ENCODE measurements at regions not wholly inside any gene's neighbourhood (a gene's known extent, or its start where the extent isn't known, plus 50 kb on each side); places are given as distances from the start of the nearest gene placed in this dataset.
"Not testable (repeated sequence)": the region's sequence is repeated elsewhere in the genome, so short reads cannot be mapped to it uniquely, and the experiment has no call there.

DNA sequence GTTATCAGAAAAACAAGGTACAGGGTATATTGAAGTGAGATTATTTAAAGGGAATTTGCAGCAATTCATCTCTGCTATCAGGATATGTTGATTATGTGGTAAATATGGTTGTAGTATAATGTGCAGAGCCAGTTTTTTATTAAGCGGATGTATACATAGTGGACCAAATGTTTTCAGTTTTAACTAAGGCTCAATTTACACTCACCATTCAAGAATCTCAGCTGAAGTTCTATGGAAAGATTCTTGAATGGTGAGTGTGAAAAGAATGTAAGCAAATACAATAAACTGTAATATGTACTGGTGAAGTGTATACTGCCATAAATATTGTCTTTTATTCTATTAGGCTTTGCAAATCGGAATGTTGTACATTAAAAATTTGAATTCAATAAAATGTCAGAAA, 895.9 kb upstream of the CDH10 start:
- H3K9me3 ChIP-seq (ENCODE audit: control insufficient read depth, low read length) = no peaks in the 10 kb centered on the region
- H3K27me3 ChIP-seq (ENCODE audit: control insufficient read depth, insufficient read depth, low read length, poor library complexity, severe bottlenecking) = no peaks in the 10 kb centered on the region
- H3K27ac ChIP-seq (ENCODE audit: insufficient read depth, low read depth, low read length, poor library complexity, severe bottlenecking) = no peak overlapping the region
- no peaks in the 10 kb centered on the region for H3K4me1 ChIP-seq (ENCODE audit: control insufficient read depth, insufficient read depth, low read length)
- 100% methylated on average over 1 to 2 of the region's 2 CpGs for WGBS, 2 experiments
- H3K36me3 ChIP-seq (ENCODE audit: control insufficient read depth, insufficient read depth, low read length) = no peaks in the 10 kb centered on the region
- H3K4me3 ChIP-seq (ENCODE audit: insufficient read depth, low read depth, low read length) = no peak overlapping the region

DNA sequence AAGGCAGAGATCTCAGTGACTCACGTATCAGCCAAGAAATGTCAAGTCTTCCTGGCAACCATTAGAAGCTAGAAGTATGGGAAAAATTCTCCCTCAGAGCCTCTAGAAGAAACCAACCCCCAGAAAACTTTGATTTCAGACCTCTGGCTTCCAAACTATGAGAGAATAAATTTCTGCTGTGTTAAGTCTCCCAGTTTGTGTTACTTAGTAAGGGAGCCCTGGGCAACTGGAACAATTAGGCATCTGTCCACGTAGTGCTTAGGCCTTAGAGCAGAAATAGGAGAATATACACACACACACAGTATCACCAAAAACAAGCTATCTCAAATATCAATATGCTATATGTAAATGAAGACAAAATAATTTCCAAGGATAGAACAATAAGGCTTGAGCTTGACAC, 894.8 kb upstream of the CDH10 start:
- Histone ChIP-seq H3K4me3 (ENCODE audit: insufficient read depth, low read depth, low read length) (no peak overlapping the region), H3K9me3 (ENCODE audit: control insufficient read depth, low read length) (no peaks in the 10 kb centered on the region), H3K27me3 (ENCODE audit: control insufficient read depth, insufficient read depth, low read length, poor library complexity, severe bottlenecking) (no peaks in the 10 kb centered on the region), H3K4me1 (ENCODE audit: control insufficient read depth, insufficient read depth, low read length) (no peaks in the 10 kb centered on the region), H3K36me3 (ENCODE audit: control insufficient read depth, insufficient read depth, low read length) (no peaks in the 10 kb centered on the region), H3K27ac (ENCODE audit: insufficient read depth, low read depth, low read length, poor library complexity, severe bottlenecking) (no peak overlapping the region)
- WGBS, 2 experiments = 58 to 86% methylated on average over 1 to 2 of the region's 2 CpGs

DNA sequence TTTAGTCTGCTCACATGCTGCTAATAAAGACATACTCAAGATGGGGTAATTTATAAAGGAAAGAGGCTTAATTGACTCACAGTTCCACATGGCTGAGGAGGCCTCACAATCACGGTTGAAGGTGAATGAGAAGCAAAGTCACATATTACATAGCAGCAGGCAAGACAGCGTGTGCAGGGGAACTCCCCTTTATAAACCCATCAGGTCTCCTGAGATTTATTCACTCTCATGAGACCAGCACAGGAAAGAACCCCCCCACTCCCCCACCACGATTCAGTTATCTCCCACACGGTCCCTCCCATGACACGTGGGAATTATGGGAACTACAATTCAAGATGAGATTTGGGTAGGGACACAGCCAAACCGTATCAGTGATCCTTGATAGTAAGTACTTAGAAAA, 891.7 kb upstream of the CDH10 start:
- H3K9me3 ChIP-seq (ENCODE audit: control insufficient read depth, low read length); H3K27ac ChIP-seq (ENCODE audit: insufficient read depth, low read depth, low read length, poor library complexity, severe bottlenecking): not testable (repeated sequence)
- WGBS, 2 experiments = 91 to 96% methylated on average over 6 of the region's 6 CpGs

DNA sequence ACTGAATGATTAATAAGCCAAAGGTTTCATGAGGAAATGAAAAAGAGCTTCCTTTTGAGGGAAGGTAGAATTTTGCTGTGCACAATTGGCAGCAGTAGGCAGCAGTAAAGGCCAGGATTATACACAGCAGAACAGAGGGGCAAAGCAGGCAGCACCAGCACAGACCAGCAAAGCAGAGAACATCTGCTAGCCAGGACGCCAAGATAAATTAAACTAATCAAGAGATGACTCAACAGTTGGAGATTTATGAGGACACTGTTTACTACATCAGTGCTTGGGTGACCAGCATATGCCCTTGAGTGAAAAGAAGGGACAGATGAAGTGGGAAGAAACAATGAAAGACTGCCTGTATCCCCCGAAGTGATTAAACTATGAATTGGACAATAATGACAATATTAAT, 871.4 kb upstream of the CDH10 start:
- WGBS, 2 experiments = 85 to 90% methylated on average over 1 of the region's 2 CpGs
- Histone ChIP-seq H3K9me3 (ENCODE audit: control insufficient read depth, low read length) (no peaks in the 10 kb centered on the region), H3K4me1 (ENCODE audit: control insufficient read depth, insufficient read depth, low read length) (no peaks in the 10 kb centered on the region), H3K4me3 (ENCODE audit: insufficient read depth, low read depth, low read length) (no peak overlapping the region), H3K27ac (ENCODE audit: insufficient read depth, low read depth, low read length, poor library complexity, severe bottlenecking) (no peak overlapping the region), H3K36me3 (ENCODE audit: control insufficient read depth, insufficient read depth, low read length) (no peaks in the 10 kb centered on the region), H3K27me3 (ENCODE audit: control insufficient read depth, insufficient read depth, low read length, poor library complexity, severe bottlenecking) (no peaks in the 10 kb centered on the region)

More for the DNA sequence above, 891.7 kb upstream of the CDH10 start:
- not testable (repeated sequence) for H3K4me3 ChIP-seq (ENCODE audit: insufficient read depth, low read depth, low read length); H3K36me3 ChIP-seq (ENCODE audit: control insufficient read depth, insufficient read depth, low read length); H3K27me3 ChIP-seq (ENCODE audit: control insufficient read depth, insufficient read depth, low read length, poor library complexity, severe bottlenecking); H3K4me1 ChIP-seq (ENCODE audit: control insufficient read depth, insufficient read depth, low read length)

DNA sequence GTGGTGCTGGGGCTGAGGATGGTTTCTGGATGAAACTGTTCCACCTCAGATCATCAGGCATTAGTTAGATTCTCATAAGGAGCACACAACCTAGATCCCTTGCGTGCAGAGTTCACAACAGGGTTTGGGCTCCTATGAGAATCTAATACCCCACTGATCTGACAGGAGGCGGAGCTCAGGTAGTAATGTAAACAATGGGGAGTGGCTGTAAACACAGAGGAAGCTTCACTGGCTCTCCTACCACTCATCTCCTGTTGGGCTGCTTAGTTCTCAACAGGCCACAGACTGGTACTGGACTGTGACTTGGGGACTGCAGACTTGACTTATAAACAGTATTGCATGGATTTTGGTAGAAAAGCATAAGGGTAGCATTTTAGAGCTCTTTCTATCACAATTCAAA, 870.7 kb upstream of the CDH10 start:
- Histone ChIP-seq H3K27ac (ENCODE audit: insufficient read depth, low read depth, low read length, poor library complexity, severe bottlenecking) (no peak overlapping the region), H3K27me3 (ENCODE audit: control insufficient read depth, insufficient read depth, low read length, poor library complexity, severe bottlenecking) (no peaks in the 10 kb centered on the region), H3K9me3 (ENCODE audit: control insufficient read depth, low read length) (no peaks in the 10 kb centered on the region), H3K36me3 (ENCODE audit: control insufficient read depth, insufficient read depth, low read length) (no peaks in the 10 kb centered on the region), H3K4me1 (ENCODE audit: control insufficient read depth, insufficient read depth, low read length) (no peaks in the 10 kb centered on the region), H3K4me3 (ENCODE audit: insufficient read depth, low read depth, low read length) (no peak overlapping the region)
- WGBS, 2 experiments = 90 to 95% methylated on average over 2 of the region's 2 CpGs

DNA sequence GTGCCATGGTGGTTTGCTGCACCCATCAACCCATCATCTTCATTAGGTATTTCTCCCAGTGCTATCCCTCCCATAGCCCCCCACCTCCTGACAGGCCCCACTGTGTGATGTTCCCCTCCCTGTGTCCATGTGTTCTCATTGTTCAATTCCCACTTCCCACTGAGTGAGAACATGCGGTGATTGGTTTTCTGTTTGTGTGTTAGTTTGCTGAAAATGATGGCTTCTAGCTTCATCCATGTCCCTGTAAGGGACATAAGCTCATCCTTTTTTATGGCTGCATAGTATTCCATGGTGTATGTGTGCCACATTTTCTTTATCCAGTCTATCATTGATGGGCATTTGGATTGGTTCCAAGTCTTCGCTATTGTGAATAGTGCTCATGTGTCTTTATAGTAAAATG, 865.9 kb upstream of the CDH10 start:
- not testable (repeated sequence) for H3K4me3 ChIP-seq (ENCODE audit: insufficient read depth, low read depth, low read length); H3K36me3 ChIP-seq (ENCODE audit: control insufficient read depth, insufficient read depth, low read length); H3K27ac ChIP-seq (ENCODE audit: insufficient read depth, low read depth, low read length, poor library complexity, severe bottlenecking); H3K27me3 ChIP-seq (ENCODE audit: control insufficient read depth, insufficient read depth, low read length, poor library complexity, severe bottlenecking); H3K9me3 ChIP-seq (ENCODE audit: control insufficient read depth, low read length); H3K4me1 ChIP-seq (ENCODE audit: control insufficient read depth, insufficient read depth, low read length)
- WGBS, 2 experiments = 100% methylated on average over 2 of the region's 2 CpGs

DNA sequence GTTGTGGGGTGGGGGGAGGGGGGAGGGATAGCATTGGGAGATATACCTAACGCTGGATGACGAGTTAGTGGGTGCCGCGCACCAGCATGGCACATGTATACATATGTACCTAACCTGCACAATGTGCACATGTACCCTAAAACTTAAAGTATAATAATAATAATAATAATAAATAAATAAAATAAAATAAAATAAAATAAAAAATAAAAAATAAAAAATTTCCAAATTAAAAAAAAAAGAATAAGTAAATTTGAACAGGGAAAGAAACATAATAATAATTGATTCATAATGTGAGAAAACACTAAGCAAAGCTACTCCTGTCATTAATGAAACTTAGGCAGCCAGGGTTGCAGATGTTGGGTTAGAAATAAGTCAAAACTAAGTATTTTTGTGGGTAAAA, 863.2 kb upstream of the CDH10 start:
- not testable (repeated sequence) for H3K27me3 ChIP-seq (ENCODE audit: control insufficient read depth, insufficient read depth, low read length, poor library complexity, severe bottlenecking); H3K36me3 ChIP-seq (ENCODE audit: control insufficient read depth, insufficient read depth, low read length); H3K4me3 ChIP-seq (ENCODE audit: insufficient read depth, low read depth, low read length); H3K4me1 ChIP-seq (ENCODE audit: control insufficient read depth, insufficient read depth, low read length); H3K9me3 ChIP-seq (ENCODE audit: control insufficient read depth, low read length); H3K27ac ChIP-seq (ENCODE audit: insufficient read depth, low read depth, low read length, poor library complexity, severe bottlenecking)
- no CpG with 5 or more reads among the region's 4 CpGs for WGBS, 2 experiments

DNA sequence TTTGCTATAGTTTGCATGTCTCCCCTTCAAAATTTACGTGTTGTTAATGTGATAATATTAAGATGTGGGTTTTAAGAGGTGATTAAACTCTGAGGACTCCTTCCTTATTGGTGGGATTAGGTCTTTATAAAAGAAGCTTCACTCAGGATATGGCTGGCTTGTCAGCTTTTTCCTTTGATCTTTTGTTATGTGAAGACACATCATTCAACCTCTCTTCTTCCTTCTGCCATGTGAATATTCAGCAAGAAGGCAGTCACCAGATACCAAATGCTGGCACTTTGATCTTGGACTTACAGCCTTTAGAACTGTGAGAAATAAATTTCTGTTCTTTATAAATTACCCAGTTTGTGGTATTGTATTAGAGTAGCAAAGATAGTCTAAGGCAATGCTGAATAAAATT, 855.9 kb upstream of the CDH10 start:
- Histone ChIP-seq H3K9me3 (ENCODE audit: control insufficient read depth, low read length) (no peaks in the 10 kb centered on the region), H3K27ac (ENCODE audit: insufficient read depth, low read depth, low read length, poor library complexity, severe bottlenecking) (no peak overlapping the region), H3K27me3 (ENCODE audit: control insufficient read depth, insufficient read depth, low read length, poor library complexity, severe bottlenecking) (no peaks in the 10 kb centered on the region), H3K4me3 (ENCODE audit: insufficient read depth, low read depth, low read length) (no peak overlapping the region), H3K36me3 (ENCODE audit: control insufficient read depth, insufficient read depth, low read length) (no peaks in the 10 kb centered on the region), H3K4me1 (ENCODE audit: control insufficient read depth, insufficient read depth, low read length) (no peaks in the 10 kb centered on the region)
- WGBS, 2 experiments = 67 to 83% methylated on average over 1 of the region's 1 CpG

DNA sequence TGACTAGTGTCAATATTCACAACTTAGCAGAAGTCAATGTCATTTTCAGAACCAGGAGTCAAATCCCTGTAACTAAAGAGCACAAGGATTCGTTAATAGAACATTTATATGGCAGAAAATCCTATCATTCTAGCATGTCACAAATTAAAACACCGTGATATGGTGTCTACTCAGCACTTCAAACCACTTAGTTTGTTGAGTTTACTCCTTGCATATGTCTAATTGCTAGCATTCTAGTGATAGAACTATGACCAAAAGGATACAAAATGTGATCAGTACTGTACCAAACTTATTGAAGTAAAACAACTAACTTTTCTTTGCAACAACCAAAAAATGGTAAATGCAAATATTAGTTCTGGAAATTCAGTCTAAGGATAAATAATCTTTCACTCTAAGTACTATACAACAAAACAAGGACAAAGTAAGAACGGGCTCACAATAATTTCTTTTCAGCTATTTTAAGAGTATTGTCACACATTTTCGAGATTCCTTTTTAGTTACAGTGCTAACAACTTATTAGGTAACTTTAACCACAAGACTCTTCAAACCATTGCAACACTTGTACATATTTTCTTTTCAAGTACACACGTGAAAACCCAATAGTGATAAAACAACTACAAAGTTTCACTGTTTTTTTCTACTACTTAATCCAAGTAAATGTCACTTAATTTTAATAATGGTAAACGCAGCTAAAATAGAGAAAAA, 845.2 kb upstream of the CDH10 start:
- Histone ChIP-seq H3K36me3 (ENCODE audit: control insufficient read depth, insufficient read depth, low read length) (no peaks in the 10 kb centered on the region), H3K4me3 (ENCODE audit: insufficient read depth, low read depth, low read length) (no peak overlapping the region), H3K27ac (ENCODE audit: insufficient read depth, low read depth, low read length, poor library complexity, severe bottlenecking) (no peak overlapping the region), H3K4me1 (ENCODE audit: control insufficient read depth, insufficient read depth, low read length) (no peaks in the 10 kb centered on the region), H3K27me3 (ENCODE audit: control insufficient read depth, insufficient read depth, low read length, poor library complexity, severe bottlenecking) (no peaks in the 10 kb centered on the region), H3K9me3 (ENCODE audit: control insufficient read depth, low read length) (no peaks in the 10 kb centered on the region)
- 94 to 95% methylated on average over 6 of the region's 6 CpGs for WGBS, 2 experiments

DNA sequence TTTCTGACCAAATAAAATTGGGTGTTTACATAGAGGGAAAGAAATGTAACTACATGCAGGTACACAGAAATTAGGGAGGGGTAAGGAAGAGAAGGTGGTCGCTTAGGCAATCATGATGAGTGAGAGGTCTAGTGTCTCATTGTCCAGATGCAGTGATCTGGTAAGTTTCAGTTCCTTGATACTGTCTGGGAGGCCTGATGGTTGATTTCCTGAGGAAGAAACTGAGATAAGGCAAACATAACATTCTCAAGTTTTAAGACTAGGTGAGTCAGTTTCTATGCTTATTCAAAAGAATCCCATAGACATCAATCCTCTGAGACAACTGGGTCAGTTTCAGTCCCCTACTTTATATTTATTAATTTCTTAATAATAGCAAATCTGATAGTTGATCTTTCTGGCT, 843.3 kb upstream of the CDH10 start:
- Histone ChIP-seq H3K27me3 (ENCODE audit: control insufficient read depth, insufficient read depth, low read length, poor library complexity, severe bottlenecking) (no peaks in the 10 kb centered on the region), H3K27ac (ENCODE audit: insufficient read depth, low read depth, low read length, poor library complexity, severe bottlenecking) (no peak overlapping the region), H3K4me3 (ENCODE audit: insufficient read depth, low read depth, low read length) (no peak overlapping the region), H3K9me3 (ENCODE audit: control insufficient read depth, low read length) (no peaks in the 10 kb centered on the region), H3K36me3 (ENCODE audit: control insufficient read depth, insufficient read depth, low read length) (no peaks in the 10 kb centered on the region), H3K4me1 (ENCODE audit: control insufficient read depth, insufficient read depth, low read length) (no peaks in the 10 kb centered on the region)
- WGBS, 2 experiments = 90 to 94% methylated on average over 1 of the region's 1 CpG

DNA sequence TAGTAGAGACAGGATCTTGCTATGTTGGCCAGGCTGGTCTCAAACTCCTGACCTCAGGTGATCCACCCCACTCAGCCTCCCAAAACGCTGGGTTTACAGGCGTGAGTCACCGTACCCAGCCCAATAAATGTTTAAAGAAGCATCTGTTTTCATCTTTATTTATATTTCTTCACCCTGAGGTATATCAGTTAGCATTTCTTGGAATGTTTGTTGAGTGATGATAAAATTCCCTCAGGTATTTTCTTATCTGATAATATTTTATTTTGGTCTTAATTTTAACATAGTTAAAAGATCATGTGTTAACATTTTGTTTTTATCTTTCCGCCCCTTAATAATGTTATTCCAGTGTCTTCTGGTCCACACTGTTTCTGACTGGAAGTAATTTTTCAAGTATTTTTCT, 839.6 kb upstream of the CDH10 start:
- Histone ChIP-seq H3K36me3 (ENCODE audit: control insufficient read depth, insufficient read depth, low read length) (no peaks in the 10 kb centered on the region), H3K9me3 (ENCODE audit: control insufficient read depth, low read length) (no peaks in the 10 kb centered on the region), H3K27ac (ENCODE audit: insufficient read depth, low read depth, low read length, poor library complexity, severe bottlenecking) (no peak overlapping the region), H3K4me3 (ENCODE audit: insufficient read depth, low read depth, low read length) (no peak overlapping the region), H3K27me3 (ENCODE audit: control insufficient read depth, insufficient read depth, low read length, poor library complexity, severe bottlenecking) (no peaks in the 10 kb centered on the region), H3K4me1 (ENCODE audit: control insufficient read depth, insufficient read depth, low read length) (no peaks in the 10 kb centered on the region)
- WGBS, 2 experiments = 92 to 100% methylated on average over 4 of the region's 4 CpGs

Data from ectodermal cell (in vitro differentiated cells).